OCI-LY1 (cell line): ENCODE measurements at regions not wholly inside any gene's neighbourhood (a gene's known extent, or its start where the extent isn't known, plus 50 kb on each side); places are given as distances from the start of the nearest gene placed in this dataset.

ENCODE experiments used
- H2AFZ ChIP-seq: fragments of 200-600 bp; sonication (generic), shearing (Covaris generic); 2 replicates; pipeline ENCODE4 v1.6.0; 2014; ENCODE audit warnings: antibody characterized with exemption, mild to moderate bottlenecking, low read length
- H3F3A ChIP-seq: fragments of 200-600 bp; sonication (generic), shearing (Covaris generic); 2 replicates; pipeline ENCODE4 v1.6.0; 2014; ENCODE audit warnings: mild to moderate bottlenecking, antibody characterized with exemption, low read length, moderate library complexity; ENCODE audit not compliant: insufficient read depth
- H3K27ac ChIP-seq: fragments of 200-600 bp; sonication (generic); 2 replicates; pipeline ENCODE4 v1.5.1; 2014; ENCODE audit warnings: low read length, mixed run types, mild to moderate bottlenecking, low read depth; ENCODE audit not compliant: poor library complexity, severe bottlenecking
- H3K27me3 ChIP-seq: fragments of 200-600 bp; sonication (generic); 2 replicates; pipeline ENCODE4 v1.6.0; 2014; ENCODE audit warnings: antibody characterized with exemption, mild to moderate bottlenecking, low read length, moderate library complexity; ENCODE audit not compliant: insufficient read depth
- H3K36me3 ChIP-seq: fragments of 200-600 bp; sonication (generic); 2 replicates; pipeline ENCODE4 v1.6.1; 2014; ENCODE audit warnings: mild to moderate bottlenecking, antibody characterized with exemption, low read length, moderate library complexity, mixed read lengths; ENCODE audit not compliant: insufficient read depth
- H3K4me1 ChIP-seq: fragments of 200-600 bp; sonication (generic); 2 replicates; pipeline ENCODE4 v1.5.1; 2014; ENCODE audit warnings: mild to moderate bottlenecking, low read length, moderate library complexity; ENCODE audit not compliant: insufficient read depth, severe bottlenecking
- H3K4me2 ChIP-seq: fragments of 200-600 bp; sonication (generic), shearing (Covaris generic); 2 replicates; pipeline ENCODE4 v1.6.1; 2014; ENCODE audit warnings: low read length
- H3K4me3 ChIP-seq: fragments of 200-600 bp; sonication (generic); 2 replicates; pipeline ENCODE4 v1.5.1; 2014; ENCODE audit warnings: low read length, low read depth, mild to moderate bottlenecking, mixed read lengths; ENCODE audit not compliant: poor library complexity, severe bottlenecking
- H3K79me2 ChIP-seq: fragments of 200-600 bp; shearing (Covaris generic); 2 replicates; pipeline ENCODE4 v1.6.1; 2016; ENCODE audit warnings: mixed run types, low read length, mixed read lengths; ENCODE audit not compliant: insufficient read depth
- H3K9ac ChIP-seq: fragments of 200-600 bp; sonication (generic), shearing (Covaris generic); 2 replicates; pipeline ENCODE4 v1.6.1; 2014; ENCODE audit warnings: mild to moderate bottlenecking, low read length, mixed read lengths
- H3K9me2 ChIP-seq: fragments of 200-600 bp; sonication (generic), shearing (Covaris generic); 2 replicates; pipeline ENCODE4 v1.6.1; 2014; ENCODE audit warnings: low read depth, mild to moderate bottlenecking, low read length, mixed read lengths
- H3K9me3 ChIP-seq: fragments of 200-600 bp; shearing (Covaris generic); 2 replicates; pipeline ENCODE4 v1.6.1; 2014; ENCODE audit warnings: low read length, mixed read lengths
- H4K20me1 ChIP-seq: fragments of 200-600 bp; sonication (generic), shearing (Covaris generic); 2 replicates; pipeline ENCODE4 v1.6.0; 2016; ENCODE audit warnings: mild to moderate bottlenecking, low read length; ENCODE audit not compliant: insufficient read depth
- EZH2 ChIP-seq: fragments of 200-600 bp; sonication (generic), shearing (Covaris generic); IDR thresholded peaks from 2 replicates; pipeline ENCODE4 v1.8.0; 2017; ENCODE audit warnings: borderline replicate concordance, mixed run types, mild to moderate bottlenecking, antibody characterized with exemption, low read length, moderate library complexity, mixed read lengths
- TF ChIP-seq, protein P1 (sequence below): fragments of 200-600 bp; sonication (generic), shearing (Covaris generic); IDR thresholded peaks from 2 replicates; pipeline ENCODE4 v1.5.1; 2017; ENCODE audit warnings: mild to moderate bottlenecking, antibody characterized with exemption, low read length, moderate library complexity, mixed read lengths

DNA sequence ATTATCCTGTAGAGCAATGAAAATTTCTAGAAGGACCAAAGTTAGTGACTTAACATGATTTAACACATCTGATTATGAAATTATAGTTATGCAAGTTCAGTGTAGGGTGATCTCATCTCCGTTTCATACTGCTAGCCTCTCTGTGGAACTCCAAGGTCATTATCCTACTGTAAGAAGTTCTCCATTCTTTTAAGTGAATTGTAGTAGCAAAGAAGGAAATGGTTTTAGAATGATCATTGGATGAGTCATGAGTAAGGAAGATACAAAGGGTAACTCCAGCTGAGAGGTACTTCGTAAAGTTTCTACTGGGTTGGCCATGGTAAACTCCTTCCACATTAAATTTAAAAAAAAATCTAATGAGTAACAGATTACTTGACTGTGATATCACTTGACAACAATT lies 215.0 kb upstream of the GIMD1 start:
- Histone ChIP-seq H3F3A (no peaks in the 10 kb centered on the region), H3K36me3 (no peaks in the 10 kb centered on the region), H3K9me2 (no peaks in the 10 kb centered on the region), H3K27me3 (no peaks in the 10 kb centered on the region), H4K20me1 (no peaks in the 10 kb centered on the region), H3K9me3 (no peaks in the 10 kb centered on the region), H3K4me2 (no peak overlapping the region), H2AFZ (no peak overlapping the region), H3K79me2 (no peaks in the 10 kb centered on the region), H3K27ac (no peak overlapping the region), H3K4me1 (no peaks in the 10 kb centered on the region), H3K4me3 (no peak overlapping the region), H3K9ac (no peak overlapping the region)
- TF ChIP-seq, protein P1, sequence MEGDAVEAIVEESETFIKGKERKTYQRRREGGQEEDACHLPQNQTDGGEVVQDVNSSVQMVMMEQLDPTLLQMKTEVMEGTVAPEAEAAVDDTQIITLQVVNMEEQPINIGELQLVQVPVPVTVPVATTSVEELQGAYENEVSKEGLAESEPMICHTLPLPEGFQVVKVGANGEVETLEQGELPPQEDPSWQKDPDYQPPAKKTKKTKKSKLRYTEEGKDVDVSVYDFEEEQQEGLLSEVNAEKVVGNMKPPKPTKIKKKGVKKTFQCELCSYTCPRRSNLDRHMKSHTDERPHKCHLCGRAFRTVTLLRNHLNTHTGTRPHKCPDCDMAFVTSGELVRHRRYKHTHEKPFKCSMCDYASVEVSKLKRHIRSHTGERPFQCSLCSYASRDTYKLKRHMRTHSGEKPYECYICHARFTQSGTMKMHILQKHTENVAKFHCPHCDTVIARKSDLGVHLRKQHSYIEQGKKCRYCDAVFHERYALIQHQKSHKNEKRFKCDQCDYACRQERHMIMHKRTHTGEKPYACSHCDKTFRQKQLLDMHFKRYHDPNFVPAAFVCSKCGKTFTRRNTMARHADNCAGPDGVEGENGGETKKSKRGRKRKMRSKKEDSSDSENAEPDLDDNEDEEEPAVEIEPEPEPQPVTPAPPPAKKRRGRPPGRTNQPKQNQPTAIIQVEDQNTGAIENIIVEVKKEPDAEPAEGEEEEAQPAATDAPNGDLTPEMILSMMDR = no peak
- TF ChIP-seq EZH2 = no peak

DNA sequence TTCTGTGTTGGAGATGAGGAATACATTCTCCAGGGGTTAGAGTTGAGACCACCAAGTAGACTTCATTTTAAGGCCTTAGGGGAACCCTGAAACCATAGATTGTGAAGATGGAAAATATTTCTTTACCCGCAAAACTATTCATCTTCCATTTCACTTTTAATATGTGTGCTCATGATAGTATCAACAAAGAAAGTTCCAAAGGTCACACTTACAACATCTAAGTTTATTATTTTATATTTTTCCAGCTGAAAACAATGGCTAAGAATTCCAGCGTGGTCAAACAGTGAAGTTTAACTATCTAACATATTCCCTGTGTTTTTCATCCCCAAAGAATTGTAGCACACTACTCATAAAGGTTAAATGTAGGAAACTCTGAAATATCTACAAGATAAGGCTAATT lies 214.5 kb upstream of the GIMD1 start:
- H2AFZ ChIP-seq = no peak overlapping the region
- no peaks in the 10 kb centered on the region for H3K79me2 ChIP-seq
- no peak overlapping the region for H3K27ac ChIP-seq
- H3K9me3 ChIP-seq = no peaks in the 10 kb centered on the region
- no peak overlapping the region for H3K9ac ChIP-seq
- no peak overlapping the region for H3K4me3 ChIP-seq
- H3K27me3 ChIP-seq = no peaks in the 10 kb centered on the region
- no peaks in the 10 kb centered on the region for H3K9me2 ChIP-seq
- no peaks in the 10 kb centered on the region for H3K36me3 ChIP-seq
- no peaks in the 10 kb centered on the region for H3K4me1 ChIP-seq
- H4K20me1 ChIP-seq = no peaks in the 10 kb centered on the region
- no peak for TF ChIP-seq EZH2
- TF ChIP-seq, protein P1 = no peak
- H3F3A ChIP-seq = no peaks in the 10 kb centered on the region
- H3K4me2 ChIP-seq = no peak overlapping the region

DNA sequence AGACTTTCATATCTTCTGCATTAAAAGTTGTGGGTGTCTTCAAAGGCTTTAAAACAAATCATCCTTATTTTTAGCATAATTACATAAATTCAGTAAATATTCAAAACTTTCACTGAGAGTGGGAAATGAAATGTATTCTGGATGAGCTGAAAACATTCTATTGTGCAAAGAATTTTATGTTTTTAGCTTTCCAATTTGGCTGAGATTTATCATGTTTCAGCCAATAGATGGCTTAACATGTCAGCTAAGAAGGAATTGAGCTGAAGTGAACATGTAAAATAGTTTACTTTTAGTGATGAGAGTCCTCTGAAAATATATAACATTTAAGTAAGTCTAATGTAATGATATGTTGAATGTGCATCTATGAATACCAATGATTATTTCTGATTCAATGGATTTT lies 213.5 kb upstream of the GIMD1 start:
- Histone ChIP-seq H3K9ac (no peak overlapping the region), H3K27ac (no peak overlapping the region), H3K79me2 (no peaks in the 10 kb centered on the region), H3K4me1 (no peaks in the 10 kb centered on the region), H3K9me2 (no peaks in the 10 kb centered on the region), H3K27me3 (no peaks in the 10 kb centered on the region), H2AFZ (no peak overlapping the region), H3K4me3 (no peak overlapping the region), H4K20me1 (no peaks in the 10 kb centered on the region), H3K36me3 (no peaks in the 10 kb centered on the region), H3F3A (no peaks in the 10 kb centered on the region), H3K4me2 (no peak overlapping the region), H3K9me3 (no peaks in the 10 kb centered on the region)
- TF ChIP-seq EZH2 = no peak
- TF ChIP-seq, protein P1 = no peak
